B cell (primary cell): ENCODE measurements at regions not wholly inside any gene's neighbourhood (a gene's known extent, or its start where the extent isn't known, plus 50 kb on each side); places are given as distances from the start of the nearest gene placed in this dataset.

Experiments used
- ATAC-seq: fragments of 200-7000 bp; cut with Tn5 transposase; one replicate; pipeline ENCODE4 v1.10.0; 2021; ENCODE audit warnings: low read depth, mild to moderate bottlenecking, moderate number of reproducible peaks, moderate library complexity
- CTCF ChIA-PET: fragments of 350-600 bp; sonication (Branson Sonifier 250); formaldehyde crosslinking; loops from one replicate; lab custom pipeline; 2021; ENCODE audit warnings: antibody characterized with exemption, inconsistent platforms; lab: Charles Lee
- POLR2A ChIA-PET: fragments of 350-600 bp; sonication (Branson Sonifier 250); formaldehyde crosslinking; loops from one replicate; lab custom pipeline; 2021; ENCODE audit warnings: antibody characterized with exemption; lab: Charles Lee
- DNase-seq: peaks from one replicate; pipeline ENCODE4 v3.0.0; 2013
- H2AFZ ChIP-seq: 2 replicates; pipeline ENCODE4 v1.6.1; 2012; ENCODE audit warnings: mild to moderate bottlenecking, low read depth, low read length; ENCODE audit not compliant: insufficient read depth, poor library complexity, severe bottlenecking
- H3K27ac ChIP-seq, 2 donors: 1 replicate in 1 of 2; 2 replicates in 1 of 2; pipeline ENCODE4 v1.5.1; 2012 to 2013; ENCODE audit warnings: low read length in 2 of 2, mild to moderate bottlenecking in 2 of 2, moderate library complexity in 1 of 2
- H3K27me3 ChIP-seq, 4 experiments: fragments of 200-600 bp in 1 of 4; sonication (generic) in 1 of 4; replicated peaks in 1 of 4; 1 replicate in 2 of 4; 2 replicates in 2 of 4; pipeline versions ENCODE4 v1.6.1 to v1.7.0; 2013 to 2016; ENCODE audit warnings: low read length in 3 of 4, mild to moderate bottlenecking in 2 of 4, mixed read lengths in 1 of 4, moderate library complexity in 1 of 4; ENCODE audit not compliant: insufficient read depth in 4 of 4, control insufficient read depth in 3 of 4; ENCODE audit errors: control extremely low read depth in 1 of 4
- H3K36me3 ChIP-seq, 2 experiments: replicated peaks in 1 of 2; 1 replicate in 1 of 2; 2 replicates in 1 of 2; pipeline versions ENCODE4 v1.6.1 to v1.7.1; 2013; ENCODE audit warnings: low read length in 1 of 2; ENCODE audit not compliant: insufficient read depth in 2 of 2, control insufficient read depth in 1 of 2; ENCODE audit errors: control extremely low read depth in 1 of 2, extremely low read depth in 1 of 2
- H3K4me1 ChIP-seq, 2 donors: fragments of 200-600 bp in 1 of 2; sonication (generic) in 1 of 2; 1 replicate in 1 of 2; 2 replicates in 1 of 2; pipeline versions ENCODE4 v1.5.1 to v1.6.1; 2013 to 2017; ENCODE audit warnings: low read length in 2 of 2; ENCODE audit not compliant: control insufficient read depth in 2 of 2, insufficient read depth in 2 of 2
- H3K4me2 ChIP-seq: replicated peaks from 2 replicates; pipeline ENCODE3; 2012; ENCODE audit warnings: mild to moderate bottlenecking, low read depth, low read length; ENCODE audit not compliant: poor library complexity, severe bottlenecking
- H3K4me3 ChIP-seq, 5 experiments: fragments of 200-600 bp in 1 of 5; sonication (generic) in 1 of 5; 1 replicate in 3 of 5; 2 replicates in 2 of 5; pipeline versions ENCODE4 v1.5.1 to v1.7.0; 2011 to 2016; ENCODE audit warnings: low read length in 4 of 5, mild to moderate bottlenecking in 4 of 5, low read depth in 2 of 5, control low read depth in 1 of 5, moderate library complexity in 1 of 5; ENCODE audit not compliant: insufficient read depth in 1 of 5; ENCODE audit errors: control extremely low read depth in 1 of 5, extremely low read depth in 1 of 5
- H3K79me2 ChIP-seq: fragments of 200-600 bp; sonication (generic); one replicate; pipeline ENCODE4 v1.6.0; 2016; ENCODE audit warnings: low read length; ENCODE audit not compliant: control insufficient read depth, insufficient read depth
- H3K9ac ChIP-seq: fragments of 200-600 bp; sonication (generic); 2 replicates; pipeline ENCODE4 v1.6.1; 2017; ENCODE audit warnings: mild to moderate bottlenecking, low read length, moderate library complexity
- H3K9me3 ChIP-seq, 3 donors: one replicate each; pipeline versions ENCODE4 v1.6.1 to v1.7.1; 2013; ENCODE audit warnings: low read length in 2 of 3; ENCODE audit not compliant: control insufficient read depth in 2 of 3, insufficient read depth in 1 of 3; ENCODE audit errors: control extremely low read depth in 1 of 3
- H4K20me1 ChIP-seq: 2 replicates; pipeline ENCODE4 v1.6.0; 2012; ENCODE audit warnings: mild to moderate bottlenecking, low read length; ENCODE audit not compliant: insufficient read depth, control insufficient read depth, poor library complexity, severe bottlenecking
- H3K27ac Mint-ChIP-seq: one replicate; pipeline ENCODE4 v1.8.0; 2021; ENCODE audit warnings: mixed read lengths
- H3K27me3 Mint-ChIP-seq: one replicate; pipeline ENCODE4 v1.8.0; 2021; ENCODE audit warnings: mixed read lengths
- H3K4me1 Mint-ChIP-seq: one replicate; pipeline ENCODE4 v1.8.0; 2021; ENCODE audit warnings: mixed read lengths
- H3K4me3 Mint-ChIP-seq: one replicate; pipeline ENCODE4 v1.8.0; 2021; ENCODE audit warnings: mixed read lengths
- H3K9me3 Mint-ChIP-seq: one replicate; pipeline ENCODE4 v1.8.0; 2022; ENCODE audit warnings: mixed read lengths; ENCODE audit not compliant: insufficient read depth
- EZH2 ChIP-seq: IDR thresholded peaks from 2 replicates; pipeline ENCODE4 v1.6.1; 2012; ENCODE audit warnings: borderline replicate concordance, low read depth, mild to moderate bottlenecking, moderate library complexity, low read length; ENCODE audit not compliant: insufficient read depth, poor library complexity, severe bottlenecking
- WGBS: methylation state at CpG from one replicate; pipeline ENCODE4 v1.1.5; 2013; ENCODE audit warnings: missing lambda C conversion rate; ENCODE audit not compliant: insufficient coverage; 5-methylcytosine and 5-hydroxymethylcytosine counted together
- intact Hi-C: fragments of 100-400 bp; cut with micrococcal nuclease; formaldehyde crosslinking; loops from one replicate; pipeline ENCODE4 v1.10.0; 2022
- TF ChIP-seq, protein P1 (sequence below): fragments of 200-600 bp; IDR thresholded peaks from one replicate; pipeline ENCODE4 v1.8.0; 2022; ENCODE audit warnings: antibody characterized with exemption, mild to moderate bottlenecking

DNA sequence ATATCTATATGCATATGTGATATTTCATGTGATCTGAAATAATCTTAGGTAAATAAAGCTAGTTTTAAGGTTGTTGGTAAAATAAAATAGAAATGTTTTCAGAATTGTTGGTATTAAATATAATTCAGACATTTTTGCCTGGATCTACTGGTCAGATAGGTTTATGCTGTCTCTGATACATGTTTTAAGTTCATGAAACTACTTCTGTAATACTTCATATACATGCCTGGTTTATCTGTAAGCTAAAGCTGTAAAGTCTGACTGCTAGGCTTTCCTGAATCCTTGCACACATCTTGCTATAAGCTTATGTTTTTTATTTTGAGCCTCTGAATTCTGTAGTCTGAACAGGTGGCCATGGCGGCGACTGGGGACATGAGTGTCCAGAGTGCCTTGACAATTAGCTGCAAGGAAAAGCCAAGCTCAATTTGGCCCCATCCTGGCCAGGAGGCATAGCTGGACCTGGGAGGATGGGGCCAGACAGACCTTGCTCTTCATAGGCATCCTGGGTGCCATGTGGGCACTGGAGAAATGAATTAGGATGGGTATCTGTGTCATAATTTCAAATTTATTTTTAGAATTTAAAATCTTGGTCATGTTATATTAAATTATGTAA lies 241.0 kb upstream of the UBASH3B start:
- H3K4me1 ChIP-seq, result no peaks in the 10 kb centered on the region
- H3K27ac ChIP-seq, result no peak overlapping the region
- no peak for TF ChIP-seq EZH2
- TF ChIP-seq, protein P1, sequence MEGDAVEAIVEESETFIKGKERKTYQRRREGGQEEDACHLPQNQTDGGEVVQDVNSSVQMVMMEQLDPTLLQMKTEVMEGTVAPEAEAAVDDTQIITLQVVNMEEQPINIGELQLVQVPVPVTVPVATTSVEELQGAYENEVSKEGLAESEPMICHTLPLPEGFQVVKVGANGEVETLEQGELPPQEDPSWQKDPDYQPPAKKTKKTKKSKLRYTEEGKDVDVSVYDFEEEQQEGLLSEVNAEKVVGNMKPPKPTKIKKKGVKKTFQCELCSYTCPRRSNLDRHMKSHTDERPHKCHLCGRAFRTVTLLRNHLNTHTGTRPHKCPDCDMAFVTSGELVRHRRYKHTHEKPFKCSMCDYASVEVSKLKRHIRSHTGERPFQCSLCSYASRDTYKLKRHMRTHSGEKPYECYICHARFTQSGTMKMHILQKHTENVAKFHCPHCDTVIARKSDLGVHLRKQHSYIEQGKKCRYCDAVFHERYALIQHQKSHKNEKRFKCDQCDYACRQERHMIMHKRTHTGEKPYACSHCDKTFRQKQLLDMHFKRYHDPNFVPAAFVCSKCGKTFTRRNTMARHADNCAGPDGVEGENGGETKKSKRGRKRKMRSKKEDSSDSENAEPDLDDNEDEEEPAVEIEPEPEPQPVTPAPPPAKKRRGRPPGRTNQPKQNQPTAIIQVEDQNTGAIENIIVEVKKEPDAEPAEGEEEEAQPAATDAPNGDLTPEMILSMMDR, result no peak
- H3K9me3 ChIP-seq, result peaks cover 0 to 9% (median 6%) of the 10 kb centered on the region in 3 donors
- no peak overlapping the region for H3K4me2 ChIP-seq
- DNase-seq (no peak), ATAC-seq (no peak)
- no peaks in the 10 kb centered on the region for H3K36me3 ChIP-seq
- H3K79me2 ChIP-seq, result no peaks in the 10 kb centered on the region
- Mint-ChIP-seq H3K9me3 (peaks cover 8% of the 10 kb centered on the region), H3K4me3 (no peak overlapping the region), H3K4me1 (no peaks in the 10 kb centered on the region), H3K27ac (no peak overlapping the region), H3K27me3 (no peaks in the 10 kb centered on the region)
- H3K9ac ChIP-seq, result no peak overlapping the region
- no peaks in the 10 kb centered on the region for H3K27me3 ChIP-seq
- intact Hi-C loops, result no loop called here
- POLR2A ChIA-PET, result no interaction called here
- H2AFZ ChIP-seq, result no peak overlapping the region
- CTCF ChIA-PET, result no interaction called here
- WGBS, result 100% methylated on average over 2 of the region's 2 CpGs
- H3K4me3 ChIP-seq, result no peak overlapping the region
- no peaks in the 10 kb centered on the region for H4K20me1 ChIP-seq

DNA sequence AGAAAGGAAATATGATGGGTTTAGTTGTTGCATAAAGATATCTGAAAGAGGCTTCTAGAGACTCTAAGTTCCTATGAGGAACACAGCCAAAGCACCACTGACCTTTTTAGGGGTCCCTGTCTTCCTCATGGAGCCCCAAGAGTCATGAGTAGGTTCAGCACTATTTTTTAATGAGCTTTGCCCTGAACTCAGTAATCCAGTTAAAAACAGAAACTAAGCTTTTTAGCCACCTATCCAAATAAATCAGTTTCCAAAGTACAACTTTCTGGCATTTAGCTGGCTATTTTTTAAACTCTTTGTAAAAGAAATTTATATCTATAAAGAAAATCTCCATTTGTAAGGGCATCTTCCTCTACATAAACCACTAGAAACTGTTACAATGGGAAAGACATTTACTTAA lies 241.8 kb upstream of the UBASH3B start:
- ATAC-seq, result no peak
- Histone ChIP-seq H3K4me2 (no peak overlapping the region), H3K4me1 (no peaks in the 10 kb centered on the region), H3K79me2 (no peaks in the 10 kb centered on the region), H3K27me3 (no peaks in the 10 kb centered on the region), H3K27ac (no peak overlapping the region), H3K4me3 (no peak overlapping the region), H4K20me1 (no peaks in the 10 kb centered on the region), H3K36me3 (no peaks in the 10 kb centered on the region), H3K9me3 (peaks cover 0 to 9% (median 6%) of the 10 kb centered on the region in 3 donors), H3K9ac (no peak overlapping the region), H2AFZ (no peak overlapping the region)
- Mint-ChIP-seq H3K27me3 (no peaks in the 10 kb centered on the region), H3K9me3 (peaks cover 8% of the 10 kb centered on the region), H3K4me1 (no peaks in the 10 kb centered on the region), H3K4me3 (no peak overlapping the region), H3K27ac (no peak overlapping the region)
- no peak for DNase-seq
- ChIA-PET POLR2A (no interaction called here), CTCF (interaction anchor here (0.7 kb wide), 1 partner anchor 92 kb away, joined by 3 read pairs; no protein-coding TSS in a partner anchor)
- TF ChIP-seq, protein P1, result no peak
- TF ChIP-seq EZH2, result no peak
- intact Hi-C loops, result no loop called here
